Keratinocyte (primary cell): ENCODE measurements at regions not wholly inside any gene's neighbourhood (a gene's known extent, or its start where the extent isn't known, plus 50 kb on each side); places are given as distances from the start of the nearest gene placed in this dataset.

Source experiments
- DNase-seq: peaks from one replicate; pipeline ENCODE4 v3.0.0-alpha.2; 2011; ENCODE audit warnings: low read depth, missing footprints, low spot score
- FAIRE-seq: peaks from 2 replicates; lab custom pipeline; 2011; peaks lifted over from hg19 to GRCh38; lab: Jason Lieb, UNC
- H2AFZ ChIP-seq: 2 replicates; pipeline ENCODE4 v1.6.0; 2012; ENCODE audit warnings: low read length, control low read depth, inconsistent platforms; ENCODE audit not compliant: control insufficient read depth
- H3K27ac ChIP-seq: 2 replicates; pipeline ENCODE4 v1.5.1; 2011; ENCODE audit warnings: low read length; ENCODE audit not compliant: control insufficient read depth, insufficient read depth
- H3K27me3 ChIP-seq: 3 replicates; pipeline ENCODE4 v1.6.0; 2011; ENCODE audit warnings: low read length; ENCODE audit not compliant: control insufficient read depth, insufficient read depth; ENCODE audit errors: extremely low read depth
- H3K36me3 ChIP-seq, 2 experiments: 2 replicates in 1 of 2; 3 replicates in 1 of 2; pipeline ENCODE4 v1.5.1; 2011; ENCODE audit warnings: low read length in 2 of 2, mild to moderate bottlenecking in 1 of 2; ENCODE audit not compliant: control insufficient read depth in 2 of 2, insufficient read depth in 2 of 2; ENCODE audit errors: extremely low read depth in 1 of 2
- H3K4me1 ChIP-seq: 3 replicates; pipeline ENCODE4 v1.5.1; 2011; ENCODE audit warnings: low read length; ENCODE audit not compliant: control insufficient read depth, insufficient read depth; ENCODE audit errors: extremely low read depth
- H3K4me2 ChIP-seq: 3 replicates; pipeline ENCODE4 v1.6.0; 2011; ENCODE audit warnings: low read depth, low read length; ENCODE audit not compliant: control insufficient read depth, insufficient read depth; ENCODE audit errors: extremely low read depth
- H3K4me3 ChIP-seq, 3 experiments: fragments of 200-600 bp in 1 of 3; sonication (generic) in 1 of 3; 2 replicates in 2 of 3; 3 replicates in 1 of 3; pipeline ENCODE4 v1.5.1; 2011 to 2016; ENCODE audit warnings: low read length in 3 of 3, mild to moderate bottlenecking in 3 of 3, control low read depth in 2 of 3, inconsistent platforms in 1 of 3, low read depth in 1 of 3, mixed read lengths in 1 of 3, mixed run types in 1 of 3, moderate library complexity in 1 of 3; ENCODE audit not compliant: control insufficient read depth in 2 of 3, insufficient read depth in 2 of 3; ENCODE audit errors: extremely low read depth in 1 of 3
- H3K79me2 ChIP-seq: 2 replicates; pipeline ENCODE4 v1.6.0; 2012; ENCODE audit warnings: low read length; ENCODE audit not compliant: control insufficient read depth, insufficient read depth
- H3K9ac ChIP-seq: 3 replicates; pipeline ENCODE4 v1.6.0; 2011; ENCODE audit warnings: low read length; ENCODE audit not compliant: control insufficient read depth, insufficient read depth; ENCODE audit errors: extremely low read depth
- H3K9me1 ChIP-seq: 3 replicates; pipeline ENCODE4 v1.6.0; 2011; ENCODE audit warnings: low read length; ENCODE audit not compliant: control insufficient read depth, insufficient read depth; ENCODE audit errors: extremely low read depth
- H3K9me3 ChIP-seq: 2 replicates; pipeline ENCODE4 v1.5.1; 2012; ENCODE audit warnings: low read depth, low read length; ENCODE audit not compliant: control insufficient read depth
- H4K20me1 ChIP-seq: 3 replicates; pipeline ENCODE4 v1.6.0; 2011; ENCODE audit warnings: low read length; ENCODE audit not compliant: control insufficient read depth, insufficient read depth; ENCODE audit errors: extremely low read depth
- EZH2 ChIP-seq: IDR thresholded peaks from one replicate; pipeline ENCODE4 v1.6.1; 2012; ENCODE audit warnings: inconsistent platforms, mild to moderate bottlenecking, low read length, moderate library complexity
- dilution Hi-C: fragments of 300-500 bp; cut with MboI; formaldehyde crosslinking; loops from one replicate; pipeline ENCODE4 v1.7.0; 2020; ENCODE audit warnings: low sequenced_read_pairs; ENCODE audit not compliant: extremely low pct_ligation_motif_present
- TF ChIP-seq, protein P1 (sequence below), 3 experiments: IDR thresholded peaks in 1 of 3; conservative IDR thresholded peaks in 1 of 3; optimal IDR thresholded peaks in 1 of 3; 2 replicates in 2 of 3; 3 replicates in 1 of 3; pipeline versions ENCODE3 to v1.5.1; 2011; ENCODE audit warnings: low read length in 3 of 3, mild to moderate bottlenecking in 3 of 3, moderate library complexity in 2 of 3, control low read depth in 1 of 3, inconsistent platforms in 1 of 3; ENCODE audit not compliant: insufficient read depth in 2 of 3; ENCODE audit errors: extremely low read depth in 1 of 3

DNA sequence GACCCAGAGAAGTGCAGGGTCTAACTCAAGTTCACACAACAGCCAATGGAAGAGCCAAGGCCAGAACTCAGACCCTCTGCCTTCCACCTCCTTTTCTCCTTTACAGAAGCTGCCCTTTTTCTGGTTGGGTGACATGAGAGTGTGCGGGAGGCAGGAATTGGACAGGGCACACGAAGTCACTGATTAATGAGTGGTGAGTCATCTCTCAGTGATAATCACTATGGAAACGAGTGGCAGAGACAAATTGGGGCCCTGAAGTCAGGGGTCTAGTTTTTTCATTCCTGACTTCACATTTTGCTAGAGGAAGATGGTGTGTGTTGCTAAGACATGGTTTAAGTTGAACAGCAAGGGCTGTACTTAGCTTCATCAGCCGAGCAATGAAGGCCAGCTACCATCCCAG is 312.7 kb upstream of the CCL2 start:
- no peak for FAIRE-seq

DNA sequence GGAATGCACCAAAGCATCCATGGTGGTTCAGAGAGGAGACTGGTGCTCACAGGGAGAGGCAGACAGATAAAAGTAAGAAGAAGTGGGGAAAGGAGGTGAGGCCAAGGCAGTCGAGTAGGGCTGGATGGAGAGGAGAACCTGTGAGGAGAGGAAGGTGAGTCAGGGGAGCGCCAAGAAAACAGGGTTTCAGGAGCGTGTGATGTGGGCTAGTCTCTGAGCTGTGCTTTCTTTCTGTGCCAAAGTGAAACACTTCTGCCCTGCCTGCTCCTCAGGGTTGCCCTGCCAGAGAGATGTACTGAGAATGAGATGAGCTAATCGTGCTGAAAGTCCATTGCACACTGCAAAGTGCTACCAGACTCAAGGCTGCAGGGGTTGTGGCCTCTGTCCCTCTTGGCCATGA is 310.7 kb upstream of the CCL2 start:
- H3K4me2 ChIP-seq: no peak overlapping the region
- H3K27ac ChIP-seq: no peak overlapping the region
- H3K79me2 ChIP-seq: no peaks in the 10 kb centered on the region
- no peaks in the 10 kb centered on the region for H4K20me1 ChIP-seq
- no peaks in the 10 kb centered on the region for H3K9me3 ChIP-seq
- TF ChIP-seq, protein P1, sequence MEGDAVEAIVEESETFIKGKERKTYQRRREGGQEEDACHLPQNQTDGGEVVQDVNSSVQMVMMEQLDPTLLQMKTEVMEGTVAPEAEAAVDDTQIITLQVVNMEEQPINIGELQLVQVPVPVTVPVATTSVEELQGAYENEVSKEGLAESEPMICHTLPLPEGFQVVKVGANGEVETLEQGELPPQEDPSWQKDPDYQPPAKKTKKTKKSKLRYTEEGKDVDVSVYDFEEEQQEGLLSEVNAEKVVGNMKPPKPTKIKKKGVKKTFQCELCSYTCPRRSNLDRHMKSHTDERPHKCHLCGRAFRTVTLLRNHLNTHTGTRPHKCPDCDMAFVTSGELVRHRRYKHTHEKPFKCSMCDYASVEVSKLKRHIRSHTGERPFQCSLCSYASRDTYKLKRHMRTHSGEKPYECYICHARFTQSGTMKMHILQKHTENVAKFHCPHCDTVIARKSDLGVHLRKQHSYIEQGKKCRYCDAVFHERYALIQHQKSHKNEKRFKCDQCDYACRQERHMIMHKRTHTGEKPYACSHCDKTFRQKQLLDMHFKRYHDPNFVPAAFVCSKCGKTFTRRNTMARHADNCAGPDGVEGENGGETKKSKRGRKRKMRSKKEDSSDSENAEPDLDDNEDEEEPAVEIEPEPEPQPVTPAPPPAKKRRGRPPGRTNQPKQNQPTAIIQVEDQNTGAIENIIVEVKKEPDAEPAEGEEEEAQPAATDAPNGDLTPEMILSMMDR (optimal IDR thresholded peaks at IDR 0.05 in 1 of 3, IDR thresholded peaks at IDR 0.05 in 1 of 3, conservative IDR thresholded peaks at IDR 0.05 in 1 of 3; ENCODE audit: extremely low read depth in 1 of 3, insufficient read depth in 2 of 3, low read length in 3 of 3): no peak
- TF ChIP-seq EZH2: no peak
- DNase-seq (no peak), FAIRE-seq (no peak)
- H3K9ac ChIP-seq: no peak overlapping the region
- dilution Hi-C loops: no loop called here
- H3K36me3 ChIP-seq: no peaks in the 10 kb centered on the region
- no peaks in the 10 kb centered on the region for H3K9me1 ChIP-seq
- no peaks in the 10 kb centered on the region for H3K4me1 ChIP-seq
- no peak overlapping the region for H2AFZ ChIP-seq
- no peak overlapping the region for H3K4me3 ChIP-seq
- peaks cover 4% of the 10 kb centered on the region for H3K27me3 ChIP-seq

More for the DNA sequence above, 312.7 kb upstream of the CCL2 start:
- Histone ChIP-seq H3K4me3 (no peak overlapping the region), H3K4me2 (no peak overlapping the region), H3K79me2 (no peaks in the 10 kb centered on the region), H2AFZ (no peak overlapping the region), H3K9ac (no peak overlapping the region), H3K9me1 (no peaks in the 10 kb centered on the region), H3K27ac (no peak overlapping the region), H3K9me3 (no peaks in the 10 kb centered on the region), H3K27me3 (peaks cover 2% of the 10 kb centered on the region), H4K20me1 (no peaks in the 10 kb centered on the region), H3K36me3 (no peaks in the 10 kb centered on the region), H3K4me1 (no peaks in the 10 kb centered on the region)
- dilution Hi-C loops: no loop called here
- TF ChIP-seq, protein P1 (optimal IDR thresholded peaks at IDR 0.05 in 1 of 3, IDR thresholded peaks at IDR 0.05 in 1 of 3, conservative IDR thresholded peaks at IDR 0.05 in 1 of 3; ENCODE audit: extremely low read depth in 1 of 3, insufficient read depth in 2 of 3, low read length in 3 of 3): no peak
- TF ChIP-seq EZH2: no peak
- no peak for DNase-seq
